ENCODE measurements at regions not wholly inside any gene's neighbourhood (a gene's known extent, or its start where the extent isn't known, plus 50 kb on each side); places are given as distances from the start of the nearest gene placed in this dataset.

- no peak for TF ChIP-seq CTCF (conservative IDR thresholded peaks at IDR 0.05; ENCODE audit: low read length)
- H3K4me3 ChIP-seq (ENCODE audit: low read length), result no peak overlapping the region
- no peak for DNase-seq (ENCODE audit: low read depth)
Measured at GRCh38 chr7:82629583-82629982, 186.0 kb upstream of the CACNA2D1 start.

GRCh38 chr7:82625377-82625776 lies 181.8 kb upstream of the CACNA2D1 start:
- H3K4me3 ChIP-seq (ENCODE audit: low read length), result no peak overlapping the region
- no peak for DNase-seq (ENCODE audit: low read depth)
- TF ChIP-seq CTCF (conservative IDR thresholded peaks at IDR 0.05; ENCODE audit: low read length), result no peak

GRCh38 chr7:82624965-82625364 lies 181.4 kb upstream of the CACNA2D1 start:
- H3K4me3 ChIP-seq (ENCODE audit: low read length), result no peak overlapping the region
- DNase-seq (ENCODE audit: low read depth), result no peak
- no peak for TF ChIP-seq CTCF (conservative IDR thresholded peaks at IDR 0.05; ENCODE audit: low read length)

- no peak overlapping the region for H3K4me3 ChIP-seq (ENCODE audit: low read length)
- DNase-seq (ENCODE audit: low read depth), result peak; percentile 84
Measured at GRCh38 chr7:82624337-82624736, 180.8 kb upstream of the CACNA2D1 start.

GRCh38 chr7:82623812-82624211 lies 180.2 kb upstream of the CACNA2D1 start:
- no peak for TF ChIP-seq CTCF (conservative IDR thresholded peaks at IDR 0.05; ENCODE audit: low read length)
- DNase-seq (ENCODE audit: low read depth), result peak; percentile 23
- no peak overlapping the region for H3K4me3 ChIP-seq (ENCODE audit: low read length)

More at GRCh38 chr7:82624337-82624736, 180.8 kb upstream of the CACNA2D1 start:
- TF ChIP-seq CTCF (conservative IDR thresholded peaks at IDR 0.05; ENCODE audit: low read length), result no peak

GRCh38 chr7:82617156-82617555 lies 173.6 kb upstream of the CACNA2D1 start:
- DNase-seq (ENCODE audit: low read depth), result no peak
- no peak overlapping the region for H3K4me3 ChIP-seq (ENCODE audit: low read length)
- TF ChIP-seq CTCF (conservative IDR thresholded peaks at IDR 0.05; ENCODE audit: low read length), result no peak

- no peak for DNase-seq (ENCODE audit: low read depth)
- no peak overlapping the region for H3K4me3 ChIP-seq (ENCODE audit: low read length)
- no peak for TF ChIP-seq CTCF (conservative IDR thresholded peaks at IDR 0.05; ENCODE audit: low read length)
Measured at GRCh38 chr7:82616059-82616728, 172.6 kb upstream of the CACNA2D1 start.

Measured in AG10803 (cell line).